SK-N-SH (cell line): ENCODE measurements at regions not wholly inside any gene's neighbourhood (a gene's known extent, or its start where the extent isn't known, plus 50 kb on each side); places are given as distances from the start of the nearest gene placed in this dataset.

Source experiments
- CTCF ChIA-PET: fragments of 300-600, 350-600 bp; formaldehyde crosslinking; extraction: SDS; loops from one replicate; lab custom pipeline; 2021; lab: Yijun Ruan, JAX
- POLR2A ChIA-PET: fragments of 350-600 bp; sonication (Branson Sonifier 250); formaldehyde crosslinking; extraction: SDS; loops from one replicate; lab custom pipeline; 2020; ENCODE audit warnings: antibody characterized with exemption, inconsistent platforms; lab: Yijun Ruan, JAX
- DNase-seq: peaks from one replicate; pipeline ENCODE4 v3.0.0; 2012
- H2AFZ ChIP-seq: fragments of 200-600 bp; sonication (generic); 2 replicates; pipeline ENCODE4 v1.8.1; 2016; ENCODE audit warnings: antibody characterized with exemption, mild to moderate bottlenecking, low read depth
- H3F3A ChIP-seq: fragments of 200-600 bp; sonication (generic); replicated peaks from 2 replicates; pipeline ENCODE3; 2016; ENCODE audit warnings: antibody characterized with exemption, mild to moderate bottlenecking; ENCODE audit not compliant: insufficient read depth
- H3K27ac ChIP-seq, 2 experiments: fragments of 200-500 bp in 1 of 2; fragments of 200-600 bp in 1 of 2; sonication (Bioruptor generic) in 1 of 2; sonication (generic), shearing (Covaris generic) in 1 of 2; 2 replicates each; pipeline versions ENCODE4 v1.5.1 to v1.6.1; 2014 to 2016; ENCODE audit warnings: low read depth in 2 of 2, inconsistent platforms in 1 of 2, low read length in 1 of 2, mild to moderate bottlenecking in 1 of 2, mixed read lengths in 1 of 2
- H3K27me3 ChIP-seq: fragments of 200-600 bp; sonication (generic), shearing (Covaris generic); 2 replicates; pipeline ENCODE4 v1.6.1; 2016; ENCODE audit warnings: mixed run types; ENCODE audit not compliant: insufficient read depth
- H3K36me3 ChIP-seq, 2 experiments: fragments of 200-500 bp in 1 of 2; fragments of 200-600 bp in 1 of 2; sonication (Bioruptor generic) in 1 of 2; sonication (generic) in 1 of 2; replicated peaks in 1 of 2; 2 replicates each; pipeline versions ENCODE3 to v1.5.1; 2014 to 2016; ENCODE audit warnings: low read length in 1 of 2, mild to moderate bottlenecking in 1 of 2; ENCODE audit not compliant: insufficient read depth in 2 of 2, control insufficient read depth in 1 of 2
- H3K4me1 ChIP-seq, 2 experiments: fragments of 200-500 bp in 1 of 2; fragments of 200-600 bp in 1 of 2; sonication (Bioruptor generic) in 1 of 2; sonication (generic), shearing (Covaris generic) in 1 of 2; 2 replicates each; pipeline versions ENCODE4 v1.5.1 to v1.6.1; 2014 to 2016; ENCODE audit warnings: low read depth in 1 of 2, low read length in 1 of 2, mixed run types in 1 of 2; ENCODE audit not compliant: insufficient read depth in 2 of 2, control insufficient read depth in 1 of 2
- H3K4me2 ChIP-seq: fragments of 200-600 bp; sonication (generic), shearing (Covaris generic); 2 replicates; pipeline ENCODE4 v1.6.1; 2017; ENCODE audit warnings: mixed run types
- H3K4me3 ChIP-seq, 2 experiments: fragments of 200-500 bp in 1 of 2; fragments of 200-600 bp in 1 of 2; sonication (Bioruptor generic) in 1 of 2; sonication (generic), shearing (Covaris generic) in 1 of 2; 2 replicates each; pipeline versions ENCODE4 v1.5.1 to v1.8.1; 2014 to 2016; ENCODE audit warnings: low read depth in 2 of 2, inconsistent platforms in 1 of 2, low read length in 1 of 2, mild to moderate bottlenecking in 1 of 2, mixed read lengths in 1 of 2, moderate library complexity in 1 of 2
- H3K79me2 ChIP-seq: fragments of 200-600 bp; sonication (generic); 2 replicates; pipeline ENCODE4 v1.8.1; 2017; ENCODE audit warnings: mild to moderate bottlenecking; ENCODE audit not compliant: insufficient read depth
- H3K9ac ChIP-seq: fragments of 200-600 bp; sonication (generic); 2 replicates; pipeline ENCODE4 v1.6.1; 2017; ENCODE audit warnings: mixed run types
- H3K9me2 ChIP-seq: fragments of 200-600 bp; sonication (generic); 2 replicates; pipeline ENCODE4 v1.6.1; 2017; ENCODE audit warnings: mixed run types
- H3K9me3 ChIP-seq: fragments of 200-600 bp; sonication (generic); 2 replicates; pipeline ENCODE4 v1.6.1; 2017; ENCODE audit warnings: mixed run types, mild to moderate bottlenecking, moderate library complexity
- H4K20me1 ChIP-seq: fragments of 200-600 bp; sonication (generic); 2 replicates; pipeline ENCODE4 v1.6.1; 2017; ENCODE audit warnings: mild to moderate bottlenecking, mixed run types; ENCODE audit not compliant: insufficient read depth
- FOXM1 ChIP-seq: IDR thresholded peaks from 2 replicates; pipeline ENCODE4 v1.4.0; 2012; ENCODE audit warnings: low read depth, mild to moderate bottlenecking
- POLR2AphosphoS5 ChIP-seq: IDR thresholded peaks from 2 replicates; pipeline ENCODE4 v1.6.1; 2012; ENCODE audit warnings: low read depth, low read length
- WGBS: methylation state at CpG from one replicate; pipeline ENCODE4 v1.1.6; 2017; ENCODE audit warnings: low lambda C conversion rate; 5-methylcytosine and 5-hydroxymethylcytosine counted together
- TF ChIP-seq, protein P1 (sequence below): IDR thresholded peaks from 2 replicates; pipeline ENCODE4 v1.6.1; 2012; ENCODE audit warnings: mild to moderate bottlenecking, low read depth, low read length, moderate library complexity
- TF ChIP-seq, protein P2 (sequence below): fragments of 150-350 bp; IDR thresholded peaks from 2 replicates; pipeline ENCODE4 v1.6.1; 2017; ENCODE audit warnings: antibody characterized with exemption, low read length, low read depth, borderline replicate concordance
- TF ChIP-seq, protein P3 (sequence below): IDR thresholded peaks from 2 replicates; pipeline ENCODE4; 2012

DNA sequence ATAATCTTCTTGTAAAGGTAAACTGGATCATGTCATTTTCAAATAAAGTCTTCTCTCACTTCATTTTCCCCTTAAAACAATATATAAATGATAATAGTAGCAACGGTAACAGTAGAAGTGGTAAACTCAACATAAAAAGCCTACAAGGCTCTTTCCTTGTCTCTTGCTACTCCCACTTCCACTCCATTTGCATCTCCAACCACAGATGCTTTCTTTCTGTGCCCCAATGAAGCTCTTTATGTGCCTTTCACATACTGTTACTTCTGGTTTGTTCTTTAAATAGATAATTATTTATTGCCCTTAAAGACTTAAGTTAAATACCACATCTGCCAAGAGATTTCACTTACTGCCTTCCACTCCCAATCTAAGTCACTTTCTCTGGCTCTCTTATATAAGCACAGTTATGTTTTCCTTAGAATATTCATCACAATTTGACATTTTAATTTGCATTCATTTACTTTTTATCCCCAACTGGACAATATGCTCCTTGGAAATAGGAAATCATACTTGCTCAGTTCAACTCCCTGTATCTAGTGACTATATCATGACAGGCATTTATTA, 149.9 kb downstream of the CRPPA start:
- Histone ChIP-seq H3K36me3 (no peaks in the 10 kb centered on the region), H3K9ac (no peak overlapping the region), H3K4me3 (no peak overlapping the region), H3K4me2 (no peak overlapping the region), H3F3A (no peaks in the 10 kb centered on the region), H3K9me3 (no peaks in the 10 kb centered on the region), H3K79me2 (no peaks in the 10 kb centered on the region), H3K9me2 (no peaks in the 10 kb centered on the region), H4K20me1 (no peaks in the 10 kb centered on the region), H3K27ac (no peak overlapping the region), H3K4me1 (peaks cover 0 to 7% of the 10 kb centered on the region in 2 experiments; a peak in 2 of 4 replicates), H3K27me3 (no peaks in the 10 kb centered on the region), H2AFZ (no peak overlapping the region)
- no peak for TF ChIP-seq FOXM1
- TF ChIP-seq, protein P1, sequence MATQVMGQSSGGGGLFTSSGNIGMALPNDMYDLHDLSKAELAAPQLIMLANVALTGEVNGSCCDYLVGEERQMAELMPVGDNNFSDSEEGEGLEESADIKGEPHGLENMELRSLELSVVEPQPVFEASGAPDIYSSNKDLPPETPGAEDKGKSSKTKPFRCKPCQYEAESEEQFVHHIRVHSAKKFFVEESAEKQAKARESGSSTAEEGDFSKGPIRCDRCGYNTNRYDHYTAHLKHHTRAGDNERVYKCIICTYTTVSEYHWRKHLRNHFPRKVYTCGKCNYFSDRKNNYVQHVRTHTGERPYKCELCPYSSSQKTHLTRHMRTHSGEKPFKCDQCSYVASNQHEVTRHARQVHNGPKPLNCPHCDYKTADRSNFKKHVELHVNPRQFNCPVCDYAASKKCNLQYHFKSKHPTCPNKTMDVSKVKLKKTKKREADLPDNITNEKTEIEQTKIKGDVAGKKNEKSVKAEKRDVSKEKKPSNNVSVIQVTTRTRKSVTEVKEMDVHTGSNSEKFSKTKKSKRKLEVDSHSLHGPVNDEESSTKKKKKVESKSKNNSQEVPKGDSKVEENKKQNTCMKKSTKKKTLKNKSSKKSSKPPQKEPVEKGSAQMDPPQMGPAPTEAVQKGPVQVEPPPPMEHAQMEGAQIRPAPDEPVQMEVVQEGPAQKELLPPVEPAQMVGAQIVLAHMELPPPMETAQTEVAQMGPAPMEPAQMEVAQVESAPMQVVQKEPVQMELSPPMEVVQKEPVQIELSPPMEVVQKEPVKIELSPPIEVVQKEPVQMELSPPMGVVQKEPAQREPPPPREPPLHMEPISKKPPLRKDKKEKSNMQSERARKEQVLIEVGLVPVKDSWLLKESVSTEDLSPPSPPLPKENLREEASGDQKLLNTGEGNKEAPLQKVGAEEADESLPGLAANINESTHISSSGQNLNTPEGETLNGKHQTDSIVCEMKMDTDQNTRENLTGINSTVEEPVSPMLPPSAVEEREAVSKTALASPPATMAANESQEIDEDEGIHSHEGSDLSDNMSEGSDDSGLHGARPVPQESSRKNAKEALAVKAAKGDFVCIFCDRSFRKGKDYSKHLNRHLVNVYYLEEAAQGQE, result no peak
- WGBS, result 89% methylated on average over 1 of the region's 1 CpG
- CTCF ChIA-PET, result no interaction called here
- POLR2A ChIA-PET, result no interaction called here
- DNase-seq, result no peak

DNA sequence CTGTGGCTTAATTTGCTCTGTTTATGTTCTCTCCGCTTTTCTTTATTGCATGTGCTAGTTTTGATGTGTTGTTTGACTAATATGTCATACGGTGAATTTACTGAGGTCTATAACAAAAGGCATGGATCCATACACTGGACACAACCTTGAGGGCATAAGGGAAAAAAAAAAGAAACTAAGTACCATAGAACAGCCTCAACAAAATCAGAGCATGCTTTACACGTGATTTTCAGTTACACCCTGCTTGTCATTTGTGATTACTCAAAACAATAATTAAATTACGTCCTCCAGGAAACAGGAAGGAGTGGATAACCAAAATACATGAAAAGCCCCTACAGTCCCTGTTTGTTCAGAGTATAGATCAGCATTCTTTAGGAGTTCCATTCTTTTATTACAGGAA, 150.5 kb downstream of the CRPPA start:
- Histone ChIP-seq H3K36me3 (no peaks in the 10 kb centered on the region), H3K9ac (no peak overlapping the region), H3K27ac (no peak overlapping the region), H3K4me2 (no peak overlapping the region), H2AFZ (no peak overlapping the region), H3K9me2 (no peaks in the 10 kb centered on the region), H4K20me1 (no peaks in the 10 kb centered on the region), H3K27me3 (no peaks in the 10 kb centered on the region), H3K9me3 (no peaks in the 10 kb centered on the region), H3K79me2 (no peaks in the 10 kb centered on the region), H3K4me1 (peaks cover 0 to 7% of the 10 kb centered on the region in 2 experiments; a peak in 2 of 4 replicates), H3K4me3 (no peak overlapping the region), H3F3A (no peaks in the 10 kb centered on the region)
- 37% methylated on average over 4 of the region's 4 CpGs for WGBS
- POLR2A ChIA-PET, result no interaction called here
- DNase-seq, result no peak
- TF ChIP-seq, protein P2, sequence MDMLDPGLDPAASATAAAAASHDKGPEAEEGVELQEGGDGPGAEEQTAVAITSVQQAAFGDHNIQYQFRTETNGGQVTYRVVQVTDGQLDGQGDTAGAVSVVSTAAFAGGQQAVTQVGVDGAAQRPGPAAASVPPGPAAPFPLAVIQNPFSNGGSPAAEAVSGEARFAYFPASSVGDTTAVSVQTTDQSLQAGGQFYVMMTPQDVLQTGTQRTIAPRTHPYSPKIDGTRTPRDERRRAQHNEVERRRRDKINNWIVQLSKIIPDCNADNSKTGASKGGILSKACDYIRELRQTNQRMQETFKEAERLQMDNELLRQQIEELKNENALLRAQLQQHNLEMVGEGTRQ, result no peak
- no peak for TF ChIP-seq POLR2AphosphoS5
- TF ChIP-seq, protein P3, sequence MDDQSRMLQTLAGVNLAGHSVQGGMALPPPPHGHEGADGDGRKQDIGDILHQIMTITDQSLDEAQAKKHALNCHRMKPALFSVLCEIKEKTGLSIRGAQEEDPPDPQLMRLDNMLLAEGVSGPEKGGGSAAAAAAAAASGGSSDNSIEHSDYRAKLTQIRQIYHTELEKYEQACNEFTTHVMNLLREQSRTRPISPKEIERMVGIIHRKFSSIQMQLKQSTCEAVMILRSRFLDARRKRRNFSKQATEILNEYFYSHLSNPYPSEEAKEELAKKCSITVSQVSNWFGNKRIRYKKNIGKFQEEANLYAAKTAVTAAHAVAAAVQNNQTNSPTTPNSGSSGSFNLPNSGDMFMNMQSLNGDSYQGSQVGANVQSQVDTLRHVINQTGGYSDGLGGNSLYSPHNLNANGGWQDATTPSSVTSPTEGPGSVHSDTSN, result no peak
- CTCF ChIA-PET, result interaction anchor here (1.6 to 1.8 kb wide), 2 partner anchors 11 to 293 kb away, joined by 3 to 5 read pairs; no protein-coding TSS in a partner anchor
